Bronchial epithelial cell (primary cell): ENCODE measurements at regions not wholly inside any gene's neighbourhood (a gene's known extent, or its start where the extent isn't known, plus 50 kb on each side); places are given as distances from the start of the nearest gene placed in this dataset.

Experiments
- DNase-seq: peaks from one replicate; pipeline ENCODE4 v3.0.0-alpha.2; 2010; ENCODE audit warnings: low read depth
- FAIRE-seq: peaks from 2 replicates; lab custom pipeline; 2011; peaks lifted over from hg19 to GRCh38; lab: Jason Lieb, UNC
- H3K27me3 ChIP-seq: 2 replicates; pipeline ENCODE4 v1.5.1; 2011; ENCODE audit warnings: low read length; ENCODE audit not compliant: control insufficient read depth, insufficient read depth
- H3K36me3 ChIP-seq: 2 replicates; pipeline ENCODE4 v1.5.1; 2011; ENCODE audit warnings: low read length; ENCODE audit not compliant: control insufficient read depth, insufficient read depth
- H3K4me3 ChIP-seq: 2 replicates; pipeline ENCODE4 v1.5.1; 2011; ENCODE audit warnings: mild to moderate bottlenecking, low read depth, low read length, control low read depth
- TF ChIP-seq, protein P1 (sequence below): IDR thresholded peaks from 2 replicates; pipeline ENCODE4 v1.5.1; 2011; ENCODE audit warnings: mild to moderate bottlenecking, moderate library complexity, low read length, control low read depth, inconsistent platforms; ENCODE audit not compliant: insufficient read depth, severe bottlenecking

DNA sequence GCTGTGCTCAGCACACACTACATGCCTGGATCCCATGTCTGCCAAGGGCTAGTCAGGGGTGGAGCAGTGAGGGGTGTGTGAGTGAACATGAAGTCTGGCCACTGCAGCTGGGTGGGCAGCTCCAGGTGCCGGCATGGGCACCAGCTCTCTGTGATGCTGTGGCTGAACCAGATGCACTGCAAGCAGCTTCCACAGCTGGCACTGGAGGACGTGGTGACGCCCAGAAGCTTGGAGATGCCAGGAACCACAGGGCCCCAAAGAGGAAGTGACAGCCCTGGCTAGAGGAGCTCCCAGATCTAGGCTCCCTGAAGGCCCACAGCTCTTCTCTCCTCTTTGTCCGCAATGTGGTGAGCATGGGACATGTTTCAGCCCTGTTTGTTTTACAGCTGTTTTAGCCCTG, 776.3 kb upstream of the POU3F3 start:
- Histone ChIP-seq H3K4me3 (no peak overlapping the region), H3K36me3 (no peaks in the 10 kb centered on the region), H3K27me3 (no peaks in the 10 kb centered on the region)
- DNase-seq (no peak), FAIRE-seq (no peak)
- TF ChIP-seq, protein P1, sequence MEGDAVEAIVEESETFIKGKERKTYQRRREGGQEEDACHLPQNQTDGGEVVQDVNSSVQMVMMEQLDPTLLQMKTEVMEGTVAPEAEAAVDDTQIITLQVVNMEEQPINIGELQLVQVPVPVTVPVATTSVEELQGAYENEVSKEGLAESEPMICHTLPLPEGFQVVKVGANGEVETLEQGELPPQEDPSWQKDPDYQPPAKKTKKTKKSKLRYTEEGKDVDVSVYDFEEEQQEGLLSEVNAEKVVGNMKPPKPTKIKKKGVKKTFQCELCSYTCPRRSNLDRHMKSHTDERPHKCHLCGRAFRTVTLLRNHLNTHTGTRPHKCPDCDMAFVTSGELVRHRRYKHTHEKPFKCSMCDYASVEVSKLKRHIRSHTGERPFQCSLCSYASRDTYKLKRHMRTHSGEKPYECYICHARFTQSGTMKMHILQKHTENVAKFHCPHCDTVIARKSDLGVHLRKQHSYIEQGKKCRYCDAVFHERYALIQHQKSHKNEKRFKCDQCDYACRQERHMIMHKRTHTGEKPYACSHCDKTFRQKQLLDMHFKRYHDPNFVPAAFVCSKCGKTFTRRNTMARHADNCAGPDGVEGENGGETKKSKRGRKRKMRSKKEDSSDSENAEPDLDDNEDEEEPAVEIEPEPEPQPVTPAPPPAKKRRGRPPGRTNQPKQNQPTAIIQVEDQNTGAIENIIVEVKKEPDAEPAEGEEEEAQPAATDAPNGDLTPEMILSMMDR = no peak

DNA sequence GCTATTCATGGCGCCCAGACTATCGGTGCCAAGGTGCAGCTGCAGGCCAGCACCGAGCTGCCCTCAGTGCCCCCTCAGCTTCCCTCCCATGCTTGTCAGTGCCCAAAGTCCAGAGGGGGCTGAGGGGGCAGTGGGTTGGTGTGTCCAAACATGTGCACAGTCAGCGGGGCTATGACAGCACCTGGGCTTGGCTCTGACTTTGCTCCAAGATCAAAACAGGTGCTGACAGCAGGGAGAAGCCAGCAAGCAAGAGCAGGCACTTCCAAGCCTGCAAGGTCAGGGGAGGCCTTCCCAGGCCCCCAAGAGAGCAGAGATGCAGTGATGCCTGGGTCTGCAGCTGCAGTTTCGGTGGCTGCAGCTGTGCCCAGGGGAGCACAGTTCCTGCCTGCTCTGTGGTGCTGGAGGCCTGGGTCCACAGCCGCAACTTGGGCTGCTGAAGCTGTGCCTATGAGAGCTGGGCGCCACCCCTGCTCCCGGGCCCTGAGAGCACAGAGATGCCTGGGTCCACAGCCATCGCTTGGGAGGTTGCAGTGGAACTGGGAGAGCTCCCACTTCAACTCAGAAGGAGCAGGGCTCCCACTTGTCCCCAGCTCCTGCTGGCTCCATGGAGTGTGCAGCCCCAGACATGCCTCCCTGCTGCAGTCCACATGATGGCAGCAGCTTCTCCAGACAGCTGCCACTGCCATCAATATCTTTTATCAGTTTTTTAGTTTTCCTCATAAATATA, 775.3 kb upstream of the POU3F3 start:
- Histone ChIP-seq H3K36me3 (no peaks in the 10 kb centered on the region), H3K27me3 (no peaks in the 10 kb centered on the region), H3K4me3 (no peak overlapping the region)
- FAIRE-seq = no peak
- TF ChIP-seq, protein P1 = no peak
- no peak for DNase-seq

DNA sequence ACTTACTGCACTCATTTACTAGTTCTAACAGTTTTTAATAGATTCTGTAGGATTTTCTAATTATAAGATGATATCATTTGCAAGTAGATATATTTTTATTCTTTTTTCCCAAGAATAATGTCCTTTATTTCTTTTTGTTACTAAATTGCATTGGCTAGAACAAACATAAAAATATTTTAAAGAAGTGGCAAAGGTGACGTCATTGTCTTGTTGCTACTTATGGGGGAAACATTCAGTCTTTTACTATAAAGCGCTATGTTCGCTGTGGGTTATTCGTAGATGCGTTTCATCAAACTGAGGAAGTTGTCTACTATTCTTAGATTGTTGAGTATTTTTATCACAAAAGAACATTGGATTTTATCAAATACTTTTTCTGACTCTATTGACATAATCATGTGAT, 765.2 kb upstream of the POU3F3 start:
- FAIRE-seq = no peak
- TF ChIP-seq, protein P1 = no peak
- H3K27me3 ChIP-seq = no peaks in the 10 kb centered on the region
- no peak overlapping the region for H3K4me3 ChIP-seq
- H3K36me3 ChIP-seq = no peaks in the 10 kb centered on the region
- no peak for DNase-seq

DNA sequence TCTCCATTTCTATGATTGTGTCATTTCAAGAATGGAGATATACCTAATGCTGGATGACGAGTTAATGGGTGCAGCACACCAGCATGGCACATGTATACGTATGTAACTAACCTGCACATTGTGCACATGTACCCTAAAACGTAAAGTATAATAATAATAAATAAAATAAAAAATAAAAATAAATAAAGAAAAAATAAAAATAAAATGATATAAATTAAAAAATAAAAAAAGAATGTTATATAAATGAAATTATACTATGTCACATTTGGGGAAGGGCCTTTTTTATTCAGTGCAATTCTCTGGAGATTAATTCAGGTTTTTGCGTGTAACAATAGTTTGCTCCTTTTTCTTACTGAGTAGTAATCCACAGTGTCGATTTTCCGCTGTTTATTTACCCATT, 763.5 kb upstream of the POU3F3 start:
- no peak for FAIRE-seq
- no peaks in the 10 kb centered on the region for H3K36me3 ChIP-seq
- no peaks in the 10 kb centered on the region for H3K27me3 ChIP-seq
- no peak for DNase-seq
- TF ChIP-seq, protein P1 = no peak
- H3K4me3 ChIP-seq = no peak overlapping the region

DNA sequence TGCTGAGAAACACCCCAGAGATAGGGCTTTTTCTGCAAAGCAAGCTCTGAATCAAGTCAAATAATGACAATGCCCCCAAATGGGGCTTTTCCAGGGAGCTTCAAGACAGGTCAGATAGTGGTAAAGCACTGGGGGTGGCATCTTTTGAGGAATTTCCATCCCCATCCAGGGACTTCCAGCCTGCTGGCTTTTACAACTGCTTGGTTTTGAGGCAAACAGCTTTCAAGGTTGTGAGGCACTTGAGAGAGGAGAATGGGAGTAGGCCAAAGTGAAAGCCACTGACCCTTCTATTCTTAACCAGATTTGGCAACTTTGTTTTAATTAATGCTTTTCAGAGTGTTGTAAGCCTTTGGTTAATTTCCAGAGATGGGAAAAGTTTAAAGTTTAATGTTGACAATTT, 762.0 kb upstream of the POU3F3 start:
- TF ChIP-seq, protein P1 = no peak
- DNase-seq (no peak), FAIRE-seq (no peak)
- Histone ChIP-seq H3K27me3 (no peaks in the 10 kb centered on the region), H3K4me3 (no peak overlapping the region), H3K36me3 (no peaks in the 10 kb centered on the region)

DNA sequence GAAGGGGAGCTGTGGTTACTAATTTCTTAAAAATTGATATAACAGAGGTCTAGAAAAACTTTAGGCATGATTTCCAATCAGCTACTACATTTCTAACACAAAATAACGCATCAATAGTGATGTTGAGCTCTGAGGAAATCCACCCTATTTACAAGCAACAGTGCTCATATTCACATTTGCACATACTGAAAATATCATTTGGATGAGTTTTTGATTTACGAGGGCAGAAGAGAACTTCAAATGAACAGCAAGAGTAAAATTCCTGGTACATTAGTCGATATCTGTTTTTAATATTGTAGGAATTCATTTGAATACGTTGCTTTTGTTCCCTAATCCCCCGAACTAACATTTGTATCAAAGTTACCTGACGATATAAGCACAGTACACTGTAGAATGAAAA, 761.0 kb upstream of the POU3F3 start:
- FAIRE-seq = no peak
- Histone ChIP-seq H3K27me3 (no peaks in the 10 kb centered on the region), H3K36me3 (no peaks in the 10 kb centered on the region), H3K4me3 (no peak overlapping the region)
- TF ChIP-seq, protein P1 = no peak
- no peak for DNase-seq
